ENCODE measurements at regions not wholly inside any gene's neighbourhood (a gene's known extent, or its start where the extent isn't known, plus 50 kb on each side); places are given as distances from the start of the nearest gene placed in this dataset.

- Histone ChIP-seq H3K9me3 (no peaks in the 10 kb centered on the region), H3K4me1 (no peaks in the 10 kb centered on the region), H3K27me3 (no peaks in the 10 kb centered on the region), H3K27ac (no peak overlapping the region), H3K36me3 (replicated peaks in 1 of 2; ENCODE audit: insufficient read depth in 1 of 2, low read depth in 2 of 2) (no peaks in the 10 kb centered on the region), H3K4me3 (no peak overlapping the region)
- intact Hi-C loops (cut with DNase I), result no loop called here
- TF ChIP-seq CTCF (IDR thresholded peaks at IDR 0.05) (no peak), POLR2A (IDR thresholded peaks at IDR 0.05) (no peak)
- WGBS, 2 donors, result 93 to 94% methylated on average over 6 of the region's 6 CpGs
- no peak for DNase-seq
- ATAC-seq, result no peak
Measured at GRCh38 chr2:185990861-185991525, 252.4 kb downstream of the FSIP2 start.

- TF ChIP-seq POLR2A (IDR thresholded peaks at IDR 0.05), result no peak
- TF ChIP-seq CTCF (IDR thresholded peaks at IDR 0.05), result no peak
- intact Hi-C loops (cut with DNase I), result no loop called here
- H3K4me1 ChIP-seq, result no peaks in the 10 kb centered on the region
- WGBS, 2 donors, result 89 to 90% methylated on average over 2 of the region's 2 CpGs
- no peak for ATAC-seq
- H3K4me3 ChIP-seq, result no peak overlapping the region
- no peaks in the 10 kb centered on the region for H3K9me3 ChIP-seq
- no peak overlapping the region for H3K27ac ChIP-seq
- no peak for DNase-seq
- no peaks in the 10 kb centered on the region for H3K27me3 ChIP-seq
- no peaks in the 10 kb centered on the region for H3K36me3 ChIP-seq (replicated peaks in 1 of 2; ENCODE audit: insufficient read depth in 1 of 2, low read depth in 2 of 2)
Measured at GRCh38 chr2:185998562-185999070, 260.0 kb downstream of the FSIP2 start.

GRCh38 chr2:186009341-186009740, 270.7 kb downstream of the FSIP2 start:
- no peaks in the 10 kb centered on the region for H3K4me1 ChIP-seq
- no peak overlapping the region for H3K4me3 ChIP-seq
- ATAC-seq (no peak), DNase-seq (no peak)
- no peaks in the 10 kb centered on the region for H3K27me3 ChIP-seq
- H3K36me3 ChIP-seq (replicated peaks in 1 of 2; ENCODE audit: insufficient read depth in 1 of 2, low read depth in 2 of 2), result no peaks in the 10 kb centered on the region
- no peak overlapping the region for H3K27ac ChIP-seq
- TF ChIP-seq POLR2A (IDR thresholded peaks at IDR 0.05), result no peak
- no peak for TF ChIP-seq CTCF (IDR thresholded peaks at IDR 0.05)
- WGBS, 2 donors, result 70 to 73% methylated on average over 2 of the region's 2 CpGs
- H3K9me3 ChIP-seq, result peaks cover 0 to 2% (median 0%) of the 10 kb centered on the region in 3 donors
- intact Hi-C loops (cut with DNase I), result no loop called here

GRCh38 chr2:186017278-186017677, 278.7 kb downstream of the FSIP2 start:
- H3K27me3 ChIP-seq, result no peaks in the 10 kb centered on the region
- no peak overlapping the region for H3K27ac ChIP-seq
- no peak overlapping the region for H3K4me3 ChIP-seq
- no peak for DNase-seq
- WGBS, 2 donors, result 72 to 74% methylated on average over 4 of the region's 4 CpGs
- no peaks in the 10 kb centered on the region for H3K36me3 ChIP-seq (replicated peaks in 1 of 2; ENCODE audit: insufficient read depth in 1 of 2, low read depth in 2 of 2)
- ATAC-seq, result no peak
- intact Hi-C loops (cut with DNase I), result no loop called here
- no peaks in the 10 kb centered on the region for H3K4me1 ChIP-seq
- H3K9me3 ChIP-seq, result peaks cover 0 to 4% (median 0%) of the 10 kb centered on the region in 3 donors
- TF ChIP-seq POLR2A (IDR thresholded peaks at IDR 0.05) (no peak), CTCF (IDR thresholded peaks at IDR 0.05) (no peak)

GRCh38 chr2:186024921-186025320, 286.3 kb downstream of the FSIP2 start:
- Histone ChIP-seq H3K9me3 (no peaks in the 10 kb centered on the region), H3K27ac (no peak overlapping the region), H3K4me3 (no peak overlapping the region), H3K4me1 (no peaks in the 10 kb centered on the region), H3K27me3 (no peaks in the 10 kb centered on the region), H3K36me3 (replicated peaks in 1 of 2; ENCODE audit: insufficient read depth in 1 of 2, low read depth in 2 of 2) (no peaks in the 10 kb centered on the region)
- no peak for ATAC-seq
- intact Hi-C loops (cut with DNase I), result no loop called here
- TF ChIP-seq POLR2A (IDR thresholded peaks at IDR 0.05), result no peak
- TF ChIP-seq CTCF (IDR thresholded peaks at IDR 0.05), result no peak
- no peak for DNase-seq

Measured in body of pancreas (tissue), 4 donors.